ENCODE measurements at regions not wholly inside any gene's neighbourhood (a gene's known extent, or its start where the extent isn't known, plus 50 kb on each side); places are given as distances from the start of the nearest gene placed in this dataset.

DNA sequence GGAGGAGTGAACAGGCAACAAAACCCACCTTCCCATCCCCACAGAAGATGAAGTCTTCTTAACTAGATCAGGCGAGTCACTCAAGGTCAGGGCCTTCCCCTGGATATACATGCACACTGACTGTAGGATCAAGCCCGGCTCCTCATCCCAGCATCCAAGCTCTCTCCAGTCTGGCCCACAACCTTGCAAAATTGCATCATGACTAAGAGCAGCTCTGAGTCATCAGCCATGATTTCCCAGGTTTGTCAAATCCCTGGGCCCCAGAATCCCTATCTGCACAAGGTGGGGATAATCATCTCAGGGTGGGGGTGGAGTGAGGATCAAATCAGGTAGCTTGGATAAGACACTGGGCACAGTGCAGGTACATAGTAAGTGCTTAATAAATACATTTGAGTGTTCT is 199.3 kb upstream of the GRIK3 start:
- intact Hi-C loops (cut with micrococcal nuclease; ENCODE audit: unreplicated experiment) = no loop called here
- CTCF ChIA-PET = no interaction called here

DNA sequence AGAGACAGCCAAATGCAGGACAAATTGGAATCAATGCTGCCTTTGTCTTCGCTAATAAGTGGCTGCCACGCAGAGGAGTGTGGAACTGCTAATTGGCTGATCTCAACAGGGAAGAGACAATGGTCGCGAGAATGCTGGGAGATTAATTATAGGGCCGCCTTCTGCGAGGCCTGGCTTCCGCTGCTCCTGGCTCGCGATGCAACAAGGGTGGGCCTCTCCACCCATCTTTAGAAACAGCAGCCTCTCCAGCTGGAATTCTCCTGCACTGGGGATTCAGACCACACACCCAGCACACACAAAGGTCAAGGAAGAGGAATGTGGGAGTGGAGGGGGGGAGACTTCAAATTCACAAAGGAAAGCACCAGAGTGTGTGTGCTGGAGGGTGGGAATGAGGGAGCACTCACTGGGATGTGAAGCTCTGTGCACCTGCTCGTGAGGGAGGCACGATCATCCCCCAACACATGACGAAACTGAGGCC is 200.7 kb upstream of the GRIK3 start:
- Histone ChIP-seq H3K36me3 (ENCODE audit: control insufficient read depth, insufficient read depth, low read length) (no peaks in the 10 kb centered on the region), H3K4me3 (ENCODE audit: low read depth, low read length) (no peak overlapping the region), H3K9me3 (no peaks in the 10 kb centered on the region), H3K4me1 (no peaks in the 10 kb centered on the region), H3K27me3 (replicated peaks; ENCODE audit: control insufficient read depth, insufficient read depth, low read length) (no peaks in the 10 kb centered on the region)
- no peak for DNase-seq
- Mint-ChIP-seq H3K27ac (ENCODE audit: unreplicated experiment) (no peak overlapping the region), H3K9me3 (ENCODE audit: unreplicated experiment) (peaks cover 10% of the 10 kb centered on the region), H3K4me3 (ENCODE audit: unreplicated experiment) (no peak overlapping the region), H3K4me1 (ENCODE audit: low read depth, unreplicated experiment) (no peaks in the 10 kb centered on the region), H3K36me3 (ENCODE audit: insufficient read depth, unreplicated experiment) (no peaks in the 10 kb centered on the region), H3K27me3 (ENCODE audit: insufficient read depth, unreplicated experiment) (peaks cover 18% of the 10 kb centered on the region)
- CTCF ChIA-PET = no interaction called here
- BruUV-seq (replicated peaks) = no TSS peak
- POLR2A ChIA-PET = no interaction called here
- intact Hi-C loops (cut with micrococcal nuclease; ENCODE audit: unreplicated experiment) = no loop called here
- TF ChIP-seq, protein P1, sequence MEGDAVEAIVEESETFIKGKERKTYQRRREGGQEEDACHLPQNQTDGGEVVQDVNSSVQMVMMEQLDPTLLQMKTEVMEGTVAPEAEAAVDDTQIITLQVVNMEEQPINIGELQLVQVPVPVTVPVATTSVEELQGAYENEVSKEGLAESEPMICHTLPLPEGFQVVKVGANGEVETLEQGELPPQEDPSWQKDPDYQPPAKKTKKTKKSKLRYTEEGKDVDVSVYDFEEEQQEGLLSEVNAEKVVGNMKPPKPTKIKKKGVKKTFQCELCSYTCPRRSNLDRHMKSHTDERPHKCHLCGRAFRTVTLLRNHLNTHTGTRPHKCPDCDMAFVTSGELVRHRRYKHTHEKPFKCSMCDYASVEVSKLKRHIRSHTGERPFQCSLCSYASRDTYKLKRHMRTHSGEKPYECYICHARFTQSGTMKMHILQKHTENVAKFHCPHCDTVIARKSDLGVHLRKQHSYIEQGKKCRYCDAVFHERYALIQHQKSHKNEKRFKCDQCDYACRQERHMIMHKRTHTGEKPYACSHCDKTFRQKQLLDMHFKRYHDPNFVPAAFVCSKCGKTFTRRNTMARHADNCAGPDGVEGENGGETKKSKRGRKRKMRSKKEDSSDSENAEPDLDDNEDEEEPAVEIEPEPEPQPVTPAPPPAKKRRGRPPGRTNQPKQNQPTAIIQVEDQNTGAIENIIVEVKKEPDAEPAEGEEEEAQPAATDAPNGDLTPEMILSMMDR (IDR thresholded peaks at IDR 0.05; ENCODE audit: insufficient read depth in 1 of 2, low read depth in 1 of 2, low read length in 1 of 2, severe bottlenecking in 1 of 2, unreplicated experiment in 1 of 2) = no peak

More for the DNA sequence above, 199.3 kb upstream of the GRIK3 start:
- no peaks in the 10 kb centered on the region for H3K4me1 Mint-ChIP-seq (ENCODE audit: low read depth, unreplicated experiment)
- BruUV-seq (replicated peaks) = no TSS peak
- Histone ChIP-seq H3K27me3 (replicated peaks; ENCODE audit: control insufficient read depth, insufficient read depth, low read length) (no peaks in the 10 kb centered on the region), H3K9me3 (no peaks in the 10 kb centered on the region), H3K36me3 (ENCODE audit: control insufficient read depth, insufficient read depth, low read length) (no peaks in the 10 kb centered on the region), H3K4me1 (no peaks in the 10 kb centered on the region), H3K4me3 (ENCODE audit: low read depth, low read length) (no peak overlapping the region)
- no peaks in the 10 kb centered on the region for H3K36me3 Mint-ChIP-seq (ENCODE audit: insufficient read depth, unreplicated experiment)
- peaks cover 12% of the 10 kb centered on the region for H3K27me3 Mint-ChIP-seq (ENCODE audit: insufficient read depth, unreplicated experiment)
- DNase-seq = no peak
- H3K9me3 Mint-ChIP-seq (ENCODE audit: unreplicated experiment) = peaks cover 10% of the 10 kb centered on the region
- TF ChIP-seq, protein P1 (IDR thresholded peaks at IDR 0.05; ENCODE audit: insufficient read depth in 1 of 2, low read depth in 1 of 2, low read length in 1 of 2, severe bottlenecking in 1 of 2, unreplicated experiment in 1 of 2) = no peak
- POLR2A ChIA-PET = no interaction called here
- H3K27ac Mint-ChIP-seq (ENCODE audit: unreplicated experiment) = no peak overlapping the region
- H3K4me3 Mint-ChIP-seq (ENCODE audit: unreplicated experiment) = no peak overlapping the region

DNA sequence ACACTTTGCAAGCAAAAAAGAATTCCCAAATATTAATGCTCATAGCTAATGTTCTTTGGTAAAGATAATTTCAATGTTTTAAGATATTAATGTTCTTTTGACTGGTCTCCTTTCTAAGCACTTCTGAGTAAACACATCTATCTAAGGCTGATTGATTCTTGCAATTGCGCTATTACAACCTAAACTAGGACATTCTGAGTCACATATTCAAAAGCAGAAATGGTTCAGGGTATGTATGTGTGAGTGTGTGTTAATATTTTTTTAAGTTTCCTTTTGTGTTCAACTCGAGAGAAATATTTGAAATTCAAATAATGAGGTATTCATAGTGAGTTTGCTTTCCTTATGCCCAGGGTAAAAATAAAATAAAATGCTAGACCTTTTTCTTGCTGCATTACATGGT is 203.6 kb upstream of the GRIK3 start:
- Histone ChIP-seq H3K9me3 (no peaks in the 10 kb centered on the region), H3K27me3 (replicated peaks; ENCODE audit: control insufficient read depth, insufficient read depth, low read length) (no peaks in the 10 kb centered on the region), H3K4me1 (no peaks in the 10 kb centered on the region), H3K4me3 (ENCODE audit: low read depth, low read length) (no peak overlapping the region), H3K36me3 (ENCODE audit: control insufficient read depth, insufficient read depth, low read length) (no peaks in the 10 kb centered on the region)
- H3K27me3 Mint-ChIP-seq (ENCODE audit: insufficient read depth, unreplicated experiment) = peaks cover 14% of the 10 kb centered on the region
- H3K4me3 Mint-ChIP-seq (ENCODE audit: unreplicated experiment) = no peak overlapping the region
- H3K9me3 Mint-ChIP-seq (ENCODE audit: unreplicated experiment) = no peaks in the 10 kb centered on the region
- ChIA-PET POLR2A (no interaction called here), CTCF (no interaction called here)
- BruUV-seq (replicated peaks) = no TSS peak
- H3K36me3 Mint-ChIP-seq (ENCODE audit: insufficient read depth, unreplicated experiment) = no peaks in the 10 kb centered on the region
- DNase-seq = no peak
- no peaks in the 10 kb centered on the region for H3K4me1 Mint-ChIP-seq (ENCODE audit: low read depth, unreplicated experiment)
- TF ChIP-seq, protein P1 (IDR thresholded peaks at IDR 0.05; ENCODE audit: insufficient read depth in 1 of 2, low read depth in 1 of 2, low read length in 1 of 2, severe bottlenecking in 1 of 2, unreplicated experiment in 1 of 2) = no peak
- intact Hi-C loops (cut with micrococcal nuclease; ENCODE audit: unreplicated experiment) = no loop called here
- no peak overlapping the region for H3K27ac Mint-ChIP-seq (ENCODE audit: unreplicated experiment)

Data from Caco-2 (cell line).